ENCODE measurements at regions not wholly inside any gene's neighbourhood (a gene's known extent, or its start where the extent isn't known, plus 50 kb on each side); places are given as distances from the start of the nearest gene placed in this dataset.
A peak's percentile ranks its signal among the peaks of the same experiment; 100 is the strongest.

GRCh38 chr16:85291302-85292148 lies 179.3 kb upstream of the CIBAR2 start:
- peak; percentile 45 for DNase-seq (ENCODE audit: low spot score)

DNA sequence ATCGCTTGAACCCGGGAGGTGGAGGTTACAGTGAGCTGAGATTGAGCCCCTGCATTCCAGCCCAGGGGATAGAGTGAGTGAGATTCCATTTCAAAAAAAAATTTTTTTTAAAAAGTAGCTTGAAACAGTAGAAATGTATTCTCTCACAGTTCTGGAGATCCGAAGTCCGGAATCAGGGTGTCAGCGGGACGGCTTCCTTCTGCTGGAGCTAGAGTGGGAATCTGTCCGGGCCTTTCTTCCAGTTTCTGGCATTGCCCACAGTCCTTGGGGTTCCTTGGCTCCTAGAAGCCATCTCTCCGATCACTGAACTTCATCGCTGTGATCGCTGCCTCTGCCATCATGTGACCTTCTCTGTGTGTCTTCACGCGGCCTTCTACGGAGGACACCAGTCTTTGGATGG lies 181.2 kb upstream of the CIBAR2 start:
- no peak for DNase-seq (ENCODE audit: low spot score)

GRCh38 chr16:85293904-85294642 lies 181.8 kb upstream of the CIBAR2 start:
- no peak for DNase-seq (ENCODE audit: low spot score)

DNA sequence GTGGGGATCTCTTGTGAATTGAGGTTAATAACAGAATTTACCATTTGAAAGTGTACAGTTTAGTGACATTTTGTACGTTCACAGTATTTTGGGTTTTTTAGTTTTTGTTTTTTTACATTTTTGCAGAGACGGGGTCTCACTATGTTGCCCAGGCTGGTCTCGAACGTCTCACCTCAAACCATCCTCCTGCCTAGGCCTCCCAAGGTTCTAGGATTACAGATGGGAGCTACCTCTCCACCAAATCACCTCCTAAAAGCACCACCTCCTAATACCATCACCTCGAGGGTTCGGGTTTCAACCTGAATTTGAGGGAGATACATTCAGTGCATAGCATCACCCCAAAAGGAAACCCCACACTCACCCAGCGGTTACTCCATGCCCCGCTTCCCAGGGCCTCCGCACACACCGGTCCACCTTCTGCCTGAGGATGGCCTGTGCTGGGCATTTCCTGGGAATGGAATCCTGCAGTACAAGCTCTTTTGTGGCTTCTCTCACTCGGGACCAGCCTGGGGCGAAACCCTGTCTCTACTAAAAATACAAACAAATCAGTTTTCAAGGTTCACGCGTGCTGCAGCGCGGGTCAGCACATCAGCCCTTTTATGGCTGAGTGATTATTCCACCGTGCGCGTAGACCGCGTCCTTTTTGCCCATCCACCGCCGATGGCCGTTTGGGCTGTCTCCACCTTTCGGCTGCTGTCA lies 182.7 kb upstream of the CIBAR2 start:
- no peak for DNase-seq (ENCODE audit: low spot score)

DNA sequence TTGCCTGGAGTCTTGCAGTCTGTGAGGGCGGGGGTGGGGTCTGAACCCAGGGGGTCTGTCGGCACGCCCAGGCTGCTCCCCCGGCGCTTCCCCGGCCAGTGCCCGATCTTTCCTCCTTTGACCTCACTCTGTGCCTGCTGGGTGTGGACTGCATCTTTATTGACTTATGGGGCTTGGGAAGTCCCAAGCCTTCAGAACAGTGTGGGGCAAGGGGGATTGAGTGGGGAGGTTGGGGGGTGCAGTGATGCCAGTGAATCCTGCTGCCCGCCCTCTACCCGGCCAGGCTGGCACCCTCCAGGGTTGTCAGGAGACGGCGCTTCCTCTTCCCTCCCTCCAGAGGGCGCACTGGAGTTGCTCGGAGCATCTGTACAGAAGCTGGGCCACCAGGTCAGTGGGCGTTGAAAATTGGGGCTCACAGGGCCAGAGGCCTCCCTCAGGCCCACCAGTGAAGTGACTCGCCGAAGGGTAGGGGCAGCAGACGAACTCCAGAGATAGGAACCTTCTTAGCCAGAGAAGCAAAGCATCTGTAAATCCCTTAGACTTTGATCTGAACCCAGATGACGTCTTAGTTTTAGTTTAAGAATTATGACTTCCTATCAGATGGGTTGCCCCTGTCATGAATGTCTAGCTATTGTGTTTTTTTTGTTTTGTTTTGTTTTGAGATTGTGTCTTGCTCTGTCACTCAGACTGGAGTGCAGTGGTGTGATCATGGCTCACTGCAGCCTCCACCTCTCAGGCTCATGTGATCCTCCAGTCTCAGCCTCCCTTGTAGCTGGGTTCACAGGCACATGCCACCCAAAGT lies 184.8 kb upstream of the CIBAR2 start:
- peak; percentile 46 for DNase-seq (ENCODE audit: low spot score)

DNA sequence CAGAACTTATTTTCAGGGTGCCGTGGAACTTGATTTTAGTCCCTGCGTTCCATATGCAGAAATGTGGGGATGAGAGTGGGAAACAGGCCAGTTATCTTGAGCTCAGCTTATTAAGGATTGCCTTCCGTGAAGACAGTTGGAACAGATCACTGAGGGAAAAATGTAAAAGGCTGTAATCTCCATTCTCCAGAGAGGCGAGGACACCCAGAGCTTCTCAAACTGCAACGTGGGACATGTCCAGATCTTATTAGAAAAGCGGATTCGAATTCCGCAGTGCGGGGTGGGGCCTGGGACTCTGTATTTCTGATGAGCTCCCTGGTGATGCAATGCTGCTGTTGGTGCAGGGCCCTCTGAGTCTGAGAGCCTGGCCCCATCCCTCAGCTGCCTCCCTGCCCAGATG lies 185.6 kb upstream of the CIBAR2 start:
- no peak for DNase-seq (ENCODE audit: low spot score)

- DNase-seq (ENCODE audit: low spot score), result no peak
Measured at GRCh38 chr16:85300406-85300968, 188.2 kb upstream of the CIBAR2 start.

GRCh38 chr16:85301231-85301630 lies 189.0 kb upstream of the CIBAR2 start:
- DNase-seq (ENCODE audit: low spot score), result peak; percentile 51

GRCh38 chr16:85302018-85302847 lies 190.0 kb upstream of the CIBAR2 start:
- DNase-seq (ENCODE audit: low spot score), result no peak

DNA sequence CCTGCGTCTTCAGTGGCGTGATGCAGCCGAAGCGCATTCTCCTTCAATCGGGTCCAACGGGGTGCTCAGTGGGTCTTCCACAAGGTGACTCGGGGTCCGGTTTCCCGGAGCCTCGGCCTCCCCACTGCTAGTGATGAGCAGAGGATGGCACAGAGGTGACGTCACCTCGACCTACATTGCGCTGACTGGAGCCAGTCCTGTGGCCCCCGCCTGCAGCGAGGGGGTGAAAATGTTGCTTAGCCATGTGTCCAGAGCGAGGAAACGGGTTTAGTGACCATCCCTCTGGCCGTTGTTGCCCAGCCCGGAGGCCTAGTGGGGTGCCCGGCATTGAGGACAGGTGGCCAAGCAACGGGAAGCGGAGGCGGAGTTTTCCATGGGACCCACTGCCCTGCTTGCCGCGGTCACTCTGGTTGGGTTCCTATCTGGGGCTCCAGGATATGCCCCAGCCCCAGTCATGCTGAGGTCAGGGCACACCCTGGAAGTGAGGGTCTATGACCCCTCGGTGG lies 190.6 kb upstream of the CIBAR2 start:
- DNase-seq (ENCODE audit: low spot score), result no peak

GRCh38 chr16:85303354-85303883 lies 191.1 kb upstream of the CIBAR2 start:
- peak; percentile 63 for DNase-seq (ENCODE audit: low spot score)

GRCh38 chr16:85304337-85304736 lies 192.1 kb upstream of the CIBAR2 start:
- no peak for DNase-seq (ENCODE audit: low spot score)

- peak; percentile 89 for DNase-seq (ENCODE audit: low spot score)
Measured at GRCh38 chr16:85306071-85306792, 194.0 kb upstream of the CIBAR2 start.

DNA sequence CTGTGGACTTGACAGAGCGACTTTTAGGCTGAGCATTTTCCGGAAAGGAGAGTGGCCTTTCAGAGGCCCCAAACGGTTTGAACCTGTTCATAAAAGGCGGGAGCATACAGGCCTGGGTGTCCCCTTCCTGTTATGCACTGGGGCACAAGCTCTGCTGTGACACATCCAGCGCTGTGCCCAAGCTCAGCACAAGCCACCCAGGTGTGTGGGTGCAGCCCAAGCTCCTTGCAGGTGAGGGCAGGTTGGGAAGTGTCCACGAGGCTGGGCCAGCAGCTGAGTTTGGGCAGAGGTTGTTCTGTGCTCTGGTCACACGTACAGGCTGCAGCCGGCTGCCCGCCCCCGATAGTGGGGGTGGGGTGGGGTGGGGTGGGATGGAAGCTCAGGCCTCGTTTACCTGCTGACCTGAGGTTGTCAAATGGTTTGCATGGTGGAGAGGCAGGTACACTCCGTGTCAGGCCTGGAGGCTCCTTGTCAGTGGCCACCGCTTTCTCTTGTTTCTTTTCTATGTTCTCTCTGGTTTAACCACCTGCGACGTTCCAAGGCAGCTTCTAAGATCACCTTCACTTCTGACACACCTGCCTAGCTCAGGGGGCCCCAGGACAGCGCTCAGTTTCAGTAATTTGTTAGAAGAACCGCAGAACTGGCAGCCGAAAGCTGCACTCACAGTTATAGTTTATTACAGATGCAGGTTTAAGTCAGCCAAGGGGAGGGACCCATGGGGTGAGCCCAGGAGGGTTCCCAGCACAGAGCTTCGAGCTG lies 194.7 kb upstream of the CIBAR2 start:
- no peak for DNase-seq (ENCODE audit: low spot score)

DNA sequence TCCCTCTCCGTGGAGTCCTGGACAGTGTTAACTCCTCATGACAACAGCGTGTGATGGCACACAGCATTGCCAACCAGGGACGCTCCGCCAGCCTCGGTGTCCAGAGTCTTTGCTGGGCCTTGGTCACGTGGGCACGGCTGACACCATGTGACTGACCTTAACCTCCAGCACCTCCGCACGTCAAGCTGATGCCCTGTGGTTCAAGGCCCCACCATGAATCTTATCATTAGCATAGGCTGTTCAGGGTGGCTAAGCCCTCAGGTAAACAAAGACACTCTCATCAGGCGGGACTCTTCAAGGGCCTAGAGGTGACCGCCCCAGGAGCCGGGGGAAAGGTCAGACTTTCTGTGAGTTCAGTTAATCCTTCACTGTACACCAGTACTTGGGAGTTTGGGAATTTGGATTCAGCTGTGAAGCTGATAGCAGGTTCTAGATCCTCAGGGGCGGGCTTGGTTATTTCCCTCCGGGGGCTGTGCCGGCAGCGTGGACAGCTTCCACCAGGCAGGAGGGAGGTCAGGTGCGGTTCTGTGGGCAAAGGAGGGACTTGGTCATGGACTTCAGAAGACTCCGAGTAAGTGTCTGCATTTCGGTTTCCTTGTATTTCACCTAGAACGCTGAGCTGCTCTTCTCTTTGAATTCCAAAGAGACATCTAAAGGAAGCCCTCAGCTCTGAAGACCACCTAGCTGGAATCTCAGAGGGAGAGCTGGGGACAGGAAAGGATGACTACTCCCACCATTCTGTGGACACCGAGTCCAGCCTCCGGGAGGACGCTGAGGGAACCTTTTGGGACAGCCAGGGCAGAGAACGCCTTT lies 195.5 kb upstream of the CIBAR2 start:
- no peak for DNase-seq (ENCODE audit: low spot score)

DNA sequence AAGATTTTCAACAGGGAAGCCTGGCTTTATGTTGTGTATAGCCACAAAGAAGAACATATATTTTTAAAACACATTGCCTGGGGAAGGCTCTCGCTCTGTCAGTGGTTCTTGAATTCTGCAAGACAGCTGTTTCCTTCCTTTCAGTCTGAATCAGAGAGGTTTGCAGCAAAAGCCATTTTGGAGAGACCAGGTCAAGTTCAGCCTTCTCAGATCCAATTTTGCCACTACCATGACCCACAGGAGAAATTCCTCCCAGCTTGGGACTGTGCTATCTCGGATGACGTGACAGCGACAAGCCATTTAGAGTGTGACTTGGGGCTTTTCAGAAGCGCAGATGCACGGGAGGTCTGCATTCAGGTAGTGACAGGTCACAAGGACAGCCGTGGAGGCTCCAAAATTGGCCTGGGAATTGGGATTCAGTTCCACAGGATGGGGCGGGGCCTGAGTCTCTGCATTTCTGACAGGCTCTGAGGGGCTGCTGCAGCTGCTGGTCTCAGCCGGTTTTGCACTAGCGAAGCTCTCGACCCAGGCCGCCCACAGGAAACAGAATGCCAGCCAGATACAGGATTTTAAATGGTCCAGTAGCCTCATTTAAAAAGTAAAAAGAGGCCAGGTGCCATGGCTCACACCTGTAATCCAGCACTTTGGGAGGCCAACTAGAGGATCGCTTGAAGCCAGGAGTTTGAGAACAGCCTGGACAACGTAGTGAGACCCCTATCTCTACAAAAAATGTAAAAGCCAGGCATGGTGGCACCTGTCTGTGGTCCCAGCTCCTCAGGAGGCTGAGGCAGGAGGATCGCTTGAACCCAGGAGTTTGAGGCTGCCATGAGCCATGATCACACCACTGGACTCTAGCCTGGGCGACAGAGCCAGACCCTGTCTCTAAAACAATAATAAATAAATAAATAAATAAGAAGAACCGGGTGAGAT lies 196.6 kb upstream of the CIBAR2 start:
- no peak for DNase-seq (ENCODE audit: low spot score)

Data from mucosa of gallbladder (tissue), 1 donor.